Stromal cell of bone marrow (primary cell): ENCODE measurements at regions not wholly inside any gene's neighbourhood (a gene's known extent, or its start where the extent isn't known, plus 50 kb on each side); places are given as distances from the start of the nearest gene placed in this dataset.
"Not testable (repeated sequence)": the region's sequence is repeated elsewhere in the genome, so short reads cannot be mapped to it uniquely, and the experiment has no call there.

Source experiments
- DNase-seq: peaks from one replicate; pipeline ENCODE4 v3.0.0-alpha.2; 2012; ENCODE audit warnings: low read depth

DNA sequence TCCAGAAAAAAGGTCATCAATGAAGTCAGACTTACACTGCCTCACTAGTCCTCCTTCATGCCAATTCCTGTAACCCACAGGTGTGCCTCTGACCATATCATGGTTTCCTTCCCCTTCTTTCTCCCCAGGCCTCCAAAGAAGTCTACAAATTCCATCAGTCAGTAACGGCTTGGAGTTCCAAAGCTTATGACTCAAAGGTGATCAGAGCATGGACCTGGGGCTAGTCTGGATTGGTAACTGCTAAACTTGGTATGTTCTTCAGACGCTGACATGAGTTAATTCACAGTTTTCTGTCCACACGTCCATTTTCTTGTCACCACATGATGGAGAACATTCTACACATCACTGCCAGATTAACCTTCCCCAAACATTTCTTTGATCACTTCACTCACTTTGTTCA is 560.4 kb downstream of the ETNK1 start:
- DNase-seq = no peak

DNA sequence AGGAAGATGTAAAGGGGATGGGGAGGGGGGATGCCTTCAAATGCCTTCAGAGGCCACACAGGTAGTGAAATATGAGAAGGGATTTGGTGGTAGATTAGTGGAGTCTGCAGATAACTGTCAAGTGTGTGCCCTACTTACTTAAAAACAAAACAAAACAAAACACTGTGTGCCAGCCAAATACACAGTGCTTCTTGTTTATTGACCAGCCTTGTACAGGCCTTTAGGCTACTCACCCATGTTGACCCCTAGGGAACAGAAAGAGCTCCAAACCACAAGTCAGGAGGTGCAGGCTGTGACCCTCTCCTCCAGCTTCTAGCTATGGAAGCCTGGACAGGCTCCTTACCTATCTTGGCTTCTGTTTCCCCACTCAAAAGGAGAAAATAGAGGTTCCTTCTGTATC is 562.0 kb downstream of the ETNK1 start:
- no peak for DNase-seq

DNA sequence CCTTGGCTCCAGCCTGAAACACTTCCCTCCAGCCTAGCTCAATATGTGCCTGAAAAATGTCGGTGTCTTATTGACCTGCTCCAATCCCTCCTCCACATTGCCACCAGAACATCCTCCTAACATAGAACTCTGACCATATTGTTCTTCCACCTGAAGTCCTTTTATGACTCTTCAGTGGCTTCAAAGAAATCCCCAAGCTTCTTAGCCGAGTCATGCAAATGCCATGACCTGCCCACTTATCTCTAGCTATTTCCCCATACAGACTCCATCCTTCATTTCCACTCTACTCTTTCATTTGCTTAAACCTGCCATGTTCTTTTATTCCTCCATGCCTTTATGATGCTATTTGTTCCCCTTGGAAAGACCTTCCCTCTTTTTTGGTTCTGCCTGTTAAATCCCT is 568.6 kb downstream of the ETNK1 start:
- DNase-seq = no peak

DNA sequence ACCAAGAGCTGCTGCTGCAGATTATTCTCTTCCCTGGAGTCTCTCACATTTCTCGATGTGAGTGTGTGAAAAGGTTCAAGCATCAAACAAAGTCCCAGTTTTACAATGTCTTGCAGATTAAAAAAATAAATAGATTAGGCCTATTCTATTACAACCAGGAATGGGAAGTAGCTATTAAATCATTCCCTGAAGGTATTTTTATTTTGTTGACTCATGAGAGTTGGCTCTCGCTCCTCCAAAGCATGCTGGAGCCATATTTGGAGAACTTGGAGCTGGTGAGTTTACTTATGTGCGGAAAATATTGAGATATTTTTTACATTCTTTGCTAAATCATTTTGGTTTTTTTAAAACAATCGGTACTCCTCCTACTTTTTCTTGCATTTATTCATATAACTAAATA is 572.3 kb downstream of the ETNK1 start:
- peak; percentile 49 for DNase-seq

DNA sequence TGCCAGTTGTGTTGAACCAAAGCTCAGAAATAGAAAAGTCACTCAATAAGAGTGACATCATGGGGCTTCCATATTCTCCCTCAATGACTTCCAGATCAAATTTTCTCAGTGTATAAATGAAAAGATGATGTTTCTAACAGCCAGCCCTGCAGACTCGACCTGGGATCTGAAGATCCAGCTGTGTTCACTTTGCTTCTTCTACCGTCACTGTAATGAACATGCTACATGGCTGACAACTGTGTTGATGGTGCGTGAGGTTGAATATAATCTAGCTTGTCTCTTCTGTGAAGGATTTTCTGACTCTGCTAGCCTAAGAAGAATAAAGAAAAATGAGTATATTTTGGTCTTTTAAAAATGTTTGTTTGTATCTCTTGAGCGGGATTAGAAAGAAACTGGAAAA is 577.8 kb downstream of the ETNK1 start:
- DNase-seq = no peak

DNA sequence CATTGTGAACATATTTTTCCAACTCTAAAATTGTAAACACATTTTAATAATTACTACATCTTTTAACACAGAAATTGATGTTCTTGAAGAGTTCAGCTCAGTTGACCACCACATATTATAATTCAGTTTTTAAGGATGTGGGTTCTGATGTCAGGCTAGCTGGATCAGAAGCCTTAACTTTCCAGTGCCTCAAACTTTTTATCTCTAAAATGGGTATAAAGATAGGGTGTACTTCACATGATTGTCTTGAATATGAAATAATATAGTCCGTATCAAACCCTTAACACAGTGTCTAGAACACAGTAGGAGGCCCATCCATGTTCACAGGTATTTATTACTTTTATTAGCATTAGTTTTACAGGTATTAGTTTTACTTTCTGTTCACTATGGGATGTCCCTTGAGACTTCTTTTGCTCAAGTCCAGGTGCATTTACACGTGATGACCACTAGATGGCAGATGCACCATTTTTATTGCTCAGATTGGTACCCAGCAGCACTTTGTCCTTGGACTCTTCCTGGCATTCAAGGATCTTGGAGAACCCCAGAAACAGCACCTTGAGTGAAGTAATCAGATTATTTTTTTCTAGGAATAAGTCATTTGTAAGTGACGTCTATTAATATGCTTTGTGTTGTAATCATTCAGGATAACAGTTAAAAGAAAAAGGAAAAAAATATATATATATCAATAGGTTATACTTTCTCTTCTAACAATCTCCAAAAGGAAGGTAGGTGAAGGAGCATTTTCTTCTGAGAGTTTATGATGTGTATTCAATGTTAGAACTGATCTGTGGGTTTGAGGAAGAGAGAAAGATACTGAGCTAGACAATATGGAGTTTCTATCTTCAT is 580.2 kb downstream of the ETNK1 start:
- peak; percentile 54 for DNase-seq

DNA sequence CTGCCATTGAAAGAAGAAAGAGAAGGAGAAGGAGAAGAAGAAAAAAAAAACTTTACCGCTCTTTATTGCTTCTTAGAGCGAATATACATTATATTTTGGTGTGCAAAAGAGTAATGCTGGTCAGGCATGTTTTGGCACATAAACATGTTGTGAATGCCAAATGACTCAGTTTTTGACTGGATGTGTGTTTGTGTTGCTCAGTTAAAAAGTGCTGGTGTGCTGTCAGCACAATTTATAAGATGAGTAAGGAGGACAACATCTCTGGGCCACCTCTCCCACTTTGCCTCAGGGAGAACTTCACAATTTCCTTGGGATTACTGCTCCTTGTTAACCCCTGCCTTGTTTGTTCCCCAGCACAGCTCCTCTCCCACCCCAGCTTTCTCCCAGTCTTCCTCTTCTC is 584.8 kb downstream of the ETNK1 start:
- DNase-seq = no peak

DNA sequence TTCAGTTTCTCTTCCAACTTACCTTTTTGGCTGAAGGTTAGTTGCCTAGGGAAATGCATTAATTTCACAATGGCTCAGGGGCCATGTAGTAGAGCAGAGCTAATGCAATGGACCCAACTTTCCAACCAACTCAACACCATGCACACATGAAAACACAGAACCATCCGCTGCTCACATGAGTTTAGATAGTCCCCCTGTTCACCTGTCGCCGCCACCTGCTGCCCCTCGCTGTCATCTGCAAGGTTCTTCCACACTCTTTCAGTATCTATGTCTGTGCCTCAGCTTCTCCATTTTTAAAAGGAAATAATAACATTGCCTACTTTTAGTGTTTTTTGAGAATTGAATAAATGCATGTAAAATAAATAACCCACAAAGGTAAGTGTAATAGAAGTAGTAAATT is 585.6 kb downstream of the ETNK1 start:
- no peak for DNase-seq

DNA sequence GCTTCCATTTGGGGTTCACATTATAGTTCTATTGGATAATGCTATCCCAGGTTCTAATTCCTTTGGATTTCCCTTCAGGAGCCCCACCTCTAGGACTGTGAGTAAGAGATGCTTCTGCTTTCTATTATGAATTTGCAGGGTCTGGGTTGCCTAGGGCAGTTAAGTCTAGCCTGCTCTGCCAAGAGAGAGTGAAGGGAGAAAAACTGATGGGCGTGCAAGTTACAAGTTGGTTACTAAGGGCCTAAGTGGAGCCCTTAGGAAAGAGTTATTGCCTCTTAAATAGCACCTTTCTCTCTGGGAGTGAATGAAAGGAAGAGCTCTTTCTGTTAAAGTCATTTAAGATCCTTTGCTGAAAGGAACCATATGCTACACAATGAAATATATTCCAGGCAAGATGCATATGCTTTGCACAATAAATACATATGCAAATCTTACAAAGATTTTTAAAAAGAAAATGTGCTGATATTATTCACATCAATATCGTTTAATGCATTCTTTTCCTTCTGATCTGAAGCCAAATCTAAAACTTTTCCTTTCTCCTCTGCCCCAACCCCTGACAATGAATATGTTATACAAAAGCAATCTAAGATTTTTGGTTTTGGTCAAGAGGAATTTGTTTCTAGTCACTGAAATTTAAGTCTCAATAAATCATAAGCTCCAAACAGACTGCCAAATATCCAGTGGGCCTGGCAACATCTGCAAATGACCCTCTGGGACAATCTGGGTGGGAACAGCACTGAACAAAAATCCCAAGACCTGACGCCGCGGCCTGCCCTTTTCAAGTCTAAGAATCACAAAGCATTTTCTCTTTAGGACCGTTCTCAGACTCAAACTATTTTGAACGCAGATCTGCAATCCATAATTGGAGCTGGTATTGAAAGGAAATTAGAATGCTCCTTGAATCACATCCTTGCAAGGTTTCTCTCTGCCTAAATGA is 586.7 kb downstream of the ETNK1 start:
- DNase-seq = no peak

DNA sequence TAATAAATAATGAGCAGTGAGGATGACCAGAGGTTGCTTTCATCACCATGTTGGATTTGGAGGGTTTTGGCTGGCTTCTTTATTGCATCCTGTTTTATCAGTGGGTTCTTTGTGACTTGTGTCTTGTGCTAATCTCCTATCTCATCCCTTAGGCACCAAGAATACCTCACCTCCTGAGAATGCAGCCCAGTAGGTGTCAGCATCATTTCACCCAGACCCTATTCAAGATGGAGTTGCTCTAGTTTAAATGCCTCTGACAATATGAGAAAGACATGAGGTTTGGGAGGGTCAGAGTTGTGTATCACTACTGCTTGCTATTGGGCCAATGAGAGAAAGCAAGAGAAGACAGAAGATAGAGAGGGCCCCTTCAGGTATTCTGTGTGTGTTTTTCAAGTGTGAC is 592.2 kb downstream of the ETNK1 start:
- no peak for DNase-seq

DNA sequence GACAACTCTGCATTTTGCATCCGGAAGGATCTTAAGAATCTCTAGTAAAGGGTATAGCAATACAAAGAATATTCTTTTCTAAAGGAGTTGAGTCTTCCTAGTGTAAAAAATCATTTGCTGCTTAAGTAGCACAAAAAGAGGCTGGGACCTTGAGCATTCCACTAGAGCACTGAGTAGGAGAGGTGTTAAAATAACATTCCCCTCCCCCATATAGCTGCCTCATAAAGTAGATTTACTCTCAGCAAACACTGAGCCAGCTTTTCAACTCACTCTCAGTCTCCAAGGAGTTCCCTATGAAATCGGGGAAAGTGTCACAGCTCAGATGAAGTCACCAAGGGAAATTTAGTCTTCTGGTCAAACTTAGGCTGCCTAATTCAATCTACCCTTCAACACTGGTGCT is 592.7 kb downstream of the ETNK1 start:
- no peak for DNase-seq

DNA sequence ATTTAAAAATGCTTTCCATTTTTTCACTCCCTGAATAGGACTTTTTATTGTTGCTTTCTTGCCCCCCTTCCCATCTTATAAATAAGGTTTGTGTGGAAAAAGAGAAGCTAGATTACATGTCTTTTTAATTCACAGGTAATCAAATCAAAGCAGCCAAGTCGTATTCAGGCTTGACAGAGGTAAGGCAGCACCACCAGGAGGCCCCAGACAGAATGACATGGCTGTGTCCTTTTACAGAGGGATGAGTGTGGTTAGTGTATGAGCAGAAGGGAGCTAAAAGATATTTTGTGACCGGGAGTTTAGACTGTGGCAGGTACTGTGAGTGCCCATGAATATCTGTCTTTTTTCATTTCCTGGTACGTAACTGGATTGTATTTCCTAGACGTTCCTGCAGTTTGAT is 596.1 kb downstream of the ETNK1 start:
- no peak for DNase-seq

DNA sequence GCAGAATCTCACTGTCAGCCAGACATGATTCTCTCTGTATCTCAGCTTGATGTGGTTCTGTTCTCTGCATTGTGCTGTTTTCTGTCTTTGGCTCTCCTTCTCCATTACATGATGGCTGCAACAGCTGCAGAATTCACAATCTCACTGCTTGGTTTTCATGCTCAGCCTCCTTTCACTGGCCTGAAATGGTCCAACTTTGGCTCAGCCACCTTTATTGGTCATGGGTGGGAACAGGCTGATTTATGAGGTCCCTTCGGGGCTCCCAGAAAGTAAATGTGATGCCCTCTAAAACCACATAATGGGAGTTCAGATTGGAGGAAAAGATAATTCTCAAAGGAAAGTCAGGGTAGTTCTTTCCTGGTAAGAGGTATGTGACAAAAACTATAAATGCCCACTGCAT is 597.0 kb downstream of the ETNK1 start:
- no peak for DNase-seq

DNA sequence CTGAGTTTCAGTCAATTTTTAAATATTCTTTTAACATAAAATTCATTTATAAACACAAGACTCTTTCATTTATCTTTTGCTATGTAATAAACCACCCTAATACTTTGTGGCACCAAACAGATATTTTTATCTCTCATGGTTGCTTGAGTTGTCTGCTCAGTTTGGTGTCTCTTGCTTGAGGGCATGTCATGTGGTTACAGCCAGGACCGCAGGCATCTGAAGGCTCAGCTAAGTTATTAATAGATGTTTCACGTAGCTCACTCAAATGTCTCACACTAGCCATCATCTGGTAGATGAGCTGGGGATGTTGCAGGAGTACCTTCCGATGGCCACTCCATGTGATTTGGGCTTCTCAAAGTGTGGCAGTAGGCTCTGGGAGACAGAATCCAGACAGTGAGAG is 597.8 kb downstream of the ETNK1 start:
- no peak for DNase-seq

DNA sequence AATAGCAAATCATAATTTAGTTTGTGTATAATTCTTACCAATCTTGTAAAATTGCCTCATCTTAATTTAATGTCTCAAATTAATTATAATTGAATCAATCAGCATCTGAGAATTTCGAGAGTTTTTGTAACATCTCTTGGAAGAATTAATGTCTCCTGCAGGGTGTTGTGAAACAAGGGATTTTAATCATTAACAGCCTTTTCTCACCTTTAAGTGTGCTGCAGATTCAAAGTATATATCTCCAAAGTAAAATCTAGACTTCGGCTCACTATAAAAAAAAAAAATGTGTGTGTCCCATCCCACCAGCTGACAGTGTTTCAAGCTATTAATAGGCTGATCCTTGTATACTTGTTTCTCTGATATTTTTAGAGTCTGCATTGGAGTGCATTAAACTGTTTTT is 603.1 kb downstream of the ETNK1 start:
- DNase-seq = no peak

DNA sequence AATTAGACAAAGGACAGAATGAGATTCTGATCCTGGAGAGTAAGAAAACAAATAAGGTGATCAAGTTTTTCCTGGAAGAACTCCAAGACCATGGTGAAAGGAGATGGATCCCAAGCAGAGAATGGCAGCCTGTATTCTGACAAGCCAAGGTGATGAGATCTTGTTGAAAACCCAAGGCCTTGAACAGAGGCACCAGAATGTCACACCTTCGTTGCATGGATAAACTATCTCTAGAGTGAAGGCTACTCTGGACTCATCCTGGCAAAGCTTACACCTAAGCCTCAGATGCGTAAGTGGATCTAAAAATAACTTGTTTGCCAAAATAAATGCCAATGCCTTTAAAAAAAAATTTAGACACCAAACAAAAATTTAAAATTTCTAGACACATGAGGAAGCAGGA is 605.9 kb downstream of the ETNK1 start:
- DNase-seq = no peak

DNA sequence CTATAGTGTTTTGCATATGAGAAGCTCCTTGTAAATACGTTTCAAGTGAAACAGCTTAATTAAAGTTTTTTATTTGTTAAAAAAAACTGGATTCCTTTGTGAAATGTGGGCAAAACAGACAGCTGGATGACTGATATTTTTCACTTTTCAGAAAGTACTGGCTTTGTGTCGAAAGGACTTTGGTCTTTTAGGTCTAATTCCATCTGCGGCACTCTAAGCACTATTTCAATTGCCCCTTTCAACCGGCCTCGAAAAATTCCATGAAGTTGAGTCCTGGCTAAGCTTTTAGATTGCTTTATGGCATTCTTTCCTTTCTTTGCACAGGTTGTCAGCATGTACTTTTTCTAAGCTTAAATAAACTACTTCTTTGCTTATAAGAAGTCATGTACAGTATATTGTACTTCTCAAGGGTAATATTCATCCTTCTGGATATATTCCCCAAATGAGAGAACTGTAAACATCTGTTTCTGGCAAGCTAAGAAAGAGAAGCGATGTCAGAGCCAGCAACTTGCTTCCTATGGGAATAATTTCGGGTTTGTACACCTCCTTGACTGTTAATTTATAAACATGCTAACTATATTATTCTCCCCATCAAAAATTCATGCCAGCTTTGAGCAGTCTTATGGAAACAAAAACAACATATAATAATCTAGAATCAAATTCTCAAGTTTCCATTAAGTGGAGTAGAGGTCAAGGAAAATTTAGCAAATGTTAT is 611.3 kb downstream of the ETNK1 start:
- no peak for DNase-seq

DNA sequence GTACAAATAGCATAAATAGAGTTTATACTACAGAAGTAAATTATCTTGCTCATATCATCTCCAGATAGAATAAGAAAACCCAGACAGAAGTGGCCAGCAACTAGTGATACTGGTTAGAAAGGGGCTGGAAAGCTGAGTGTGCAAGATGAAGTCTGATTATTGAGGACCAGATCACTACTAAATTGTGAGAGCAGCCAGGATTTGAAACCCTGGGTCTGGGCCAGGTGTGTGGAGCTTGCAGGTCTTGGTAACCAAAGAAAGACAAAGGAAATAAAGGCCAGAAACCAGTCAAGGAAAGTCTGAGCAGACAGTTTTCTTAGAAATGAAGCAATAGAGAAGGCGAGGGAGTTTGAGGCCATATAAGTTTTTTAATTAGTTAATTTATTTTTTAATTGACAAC is 611.8 kb downstream of the ETNK1 start:
- no peak for DNase-seq

DNA sequence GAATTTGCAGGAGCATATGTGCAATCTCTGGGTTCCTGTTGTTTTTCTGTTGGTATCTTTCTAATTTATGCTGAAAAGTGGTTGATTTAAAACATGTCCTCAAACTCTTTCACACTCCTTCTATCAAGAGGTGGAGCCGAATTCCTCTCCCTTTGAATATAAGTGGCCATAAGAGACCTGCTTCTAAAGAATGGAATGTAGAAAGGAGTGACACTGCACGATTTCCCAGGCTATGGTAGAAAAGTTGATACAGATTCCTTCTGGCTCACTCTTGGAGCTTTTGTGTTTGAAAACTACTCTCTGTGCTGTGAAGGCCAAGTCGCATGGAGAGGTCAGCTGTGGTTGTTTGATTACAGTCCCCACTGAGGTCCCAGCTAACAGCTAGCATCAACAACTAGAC is 613.2 kb downstream of the ETNK1 start:
- no peak for DNase-seq

DNA sequence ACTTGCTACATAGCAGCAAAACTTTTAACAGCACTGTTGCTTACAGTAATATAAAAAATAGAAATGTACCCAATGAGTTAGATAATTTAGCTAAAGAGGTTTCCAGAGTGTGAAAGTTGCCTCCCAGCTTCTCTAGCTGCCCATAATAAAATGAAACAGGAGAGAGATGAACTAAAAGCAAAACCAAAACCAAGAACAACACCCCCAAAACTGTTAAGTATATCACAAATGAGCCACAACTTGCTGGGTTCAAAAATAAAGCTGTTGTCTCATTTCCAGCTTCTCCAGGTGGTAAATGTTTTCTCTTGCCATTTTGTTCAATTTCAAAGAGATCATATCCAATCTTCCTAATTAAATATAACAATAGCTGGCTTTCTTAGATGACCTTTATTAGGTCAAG is 614.0 kb downstream of the ETNK1 start:
- DNase-seq = no peak

DNA sequence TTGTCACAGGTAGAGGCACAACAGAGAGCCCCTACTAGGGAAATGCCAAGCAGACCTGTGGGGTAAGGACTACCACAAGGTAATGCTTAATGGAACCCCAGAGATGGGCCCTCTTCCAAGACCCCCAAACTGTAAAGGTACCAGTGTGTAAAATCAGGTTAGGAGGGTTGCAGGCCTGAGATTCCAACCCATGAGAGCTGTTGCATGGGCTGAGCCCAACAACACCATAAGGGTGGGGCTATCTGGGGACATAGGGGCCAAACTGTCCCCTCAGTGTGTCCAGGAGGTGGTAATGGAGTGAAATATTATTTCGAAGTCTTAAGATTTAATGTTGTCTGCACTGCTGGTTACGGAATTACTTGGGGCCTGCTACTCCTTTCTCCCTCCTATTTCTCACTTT is 620.2 kb downstream of the ETNK1 start:
- no peak for DNase-seq

DNA sequence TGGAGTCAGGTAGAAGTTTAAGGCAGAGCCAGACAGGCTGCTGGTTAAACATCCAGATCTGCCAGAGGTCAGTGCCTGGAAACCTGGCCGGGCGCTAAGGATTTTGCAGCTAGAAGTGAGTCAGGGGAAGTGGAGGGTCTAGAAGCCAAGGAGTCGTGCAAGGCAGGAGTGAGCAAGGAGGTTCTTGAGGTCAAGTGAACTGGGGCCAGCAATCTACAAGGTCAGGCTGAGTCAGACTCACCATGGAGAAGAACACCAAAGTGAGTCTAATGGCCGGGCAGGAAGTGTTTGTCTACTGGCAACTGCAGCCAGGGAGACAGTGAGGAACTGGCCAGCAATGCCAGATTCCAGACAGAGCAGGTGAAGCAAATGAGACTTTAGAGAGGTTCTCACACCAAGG is 628.2 kb downstream of the ETNK1 start:
- no peak for DNase-seq

DNA sequence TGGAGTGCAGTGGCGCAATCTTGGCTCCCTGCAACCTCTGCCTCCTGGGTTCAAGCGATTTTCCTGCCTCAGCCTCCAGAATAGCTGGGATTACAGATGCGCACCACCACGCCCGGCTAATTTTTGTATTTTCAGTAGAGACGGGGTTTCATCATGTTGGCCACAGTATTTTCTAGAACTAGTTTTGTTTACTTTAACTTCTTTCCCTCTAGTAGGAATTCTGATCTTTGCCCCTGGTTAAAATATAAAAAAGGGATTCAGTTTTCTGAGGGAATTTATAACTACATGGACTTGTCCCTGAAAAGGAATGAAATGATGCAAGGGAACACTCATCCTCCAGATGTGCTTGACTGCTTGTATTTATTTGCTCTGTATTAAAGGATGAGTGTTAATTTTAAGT is 628.9 kb downstream of the ETNK1 start:
- not testable (repeated sequence) for DNase-seq
